Activated CD8-positive, alpha-beta memory T cell treated with anti-CD3 and anti-CD28 coated beads for 36 hours (primary cell): ENCODE measurements at regions not wholly inside any gene's neighbourhood (a gene's known extent, or its start where the extent isn't known, plus 50 kb on each side); places are given as distances from the start of the nearest gene placed in this dataset.

Source experiments
- CTCF ChIA-PET: fragments of 350-600 bp; sonication (Branson Sonifier 250); formaldehyde crosslinking; loops from one replicate; lab custom pipeline; 2021; ENCODE audit warnings: antibody characterized with exemption; lab: Charles Lee
- POLR2A ChIA-PET: fragments of 350-600 bp; sonication (Branson Sonifier 250); formaldehyde crosslinking; loops from one replicate; lab custom pipeline; 2021; ENCODE audit warnings: antibody characterized with exemption; lab: Charles Lee

GRCh38 chr21:19832551-19832950, 1165.7 kb upstream of the NCAM2 start:
- ChIA-PET POLR2A (no interaction called here), CTCF (no interaction called here)

DNA sequence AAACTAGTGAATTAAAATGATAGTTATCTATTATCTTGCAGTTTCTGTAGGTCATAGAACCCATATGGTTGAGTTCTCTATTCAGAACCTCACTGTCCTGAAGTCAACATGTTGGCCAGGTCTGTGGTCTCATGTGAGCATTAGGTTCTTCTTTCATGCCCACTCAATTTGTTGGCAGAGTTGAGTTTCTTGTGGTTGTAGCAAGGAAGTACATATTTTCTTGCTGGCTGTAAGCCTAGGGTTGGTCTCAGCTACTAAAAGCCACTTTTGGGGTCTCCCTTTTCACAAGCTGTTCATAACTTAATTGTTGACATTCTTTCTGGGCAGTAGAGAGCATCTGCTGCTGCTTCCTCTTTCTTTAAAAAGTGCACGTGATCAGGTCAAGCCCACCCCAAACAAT, 1165.1 kb upstream of the NCAM2 start:
- ChIA-PET POLR2A (no interaction called here), CTCF (no interaction called here)

DNA sequence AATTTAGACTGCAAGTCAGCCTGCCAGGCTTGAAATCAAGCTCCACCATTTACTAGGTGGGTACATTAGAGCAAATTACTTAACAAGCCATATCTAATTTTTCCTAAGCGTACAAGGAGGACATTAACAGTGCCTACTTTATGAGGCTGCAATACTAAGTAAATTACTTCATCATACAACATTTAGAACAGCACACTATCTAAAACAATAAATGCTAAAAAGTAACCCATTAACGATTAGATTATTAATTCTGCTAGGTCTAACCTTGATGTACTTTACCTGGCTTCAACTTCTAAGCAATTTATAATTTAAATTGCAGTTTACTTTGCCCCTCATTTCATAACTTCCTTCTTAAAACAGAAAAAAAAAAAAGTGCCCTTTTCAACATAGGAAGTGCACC, 1155.6 kb upstream of the NCAM2 start:
- CTCF ChIA-PET: no interaction called here
- POLR2A ChIA-PET: no interaction called here

GRCh38 chr21:19844334-19844733, 1153.9 kb upstream of the NCAM2 start:
- ChIA-PET POLR2A (no interaction called here), CTCF (no interaction called here)

DNA sequence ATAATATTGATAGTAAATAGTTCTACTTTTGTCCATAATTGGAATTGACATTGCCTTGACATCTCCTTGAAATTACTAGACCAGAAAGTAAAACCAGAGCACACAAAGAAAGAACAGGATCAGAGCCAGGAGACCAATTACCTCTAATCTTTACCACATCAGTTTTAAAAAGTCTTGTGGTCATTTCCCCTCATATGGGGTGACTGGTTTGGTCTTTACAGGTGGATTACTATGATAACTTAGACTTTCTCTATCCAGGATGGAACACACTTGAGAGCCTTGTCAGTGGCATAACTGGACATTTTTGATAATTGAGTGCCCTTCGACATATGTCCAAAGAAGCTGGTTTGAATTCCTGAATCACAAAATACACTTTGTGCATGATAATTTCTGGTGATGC, 1148.1 kb upstream of the NCAM2 start:
- POLR2A ChIA-PET: no interaction called here
- CTCF ChIA-PET: no interaction called here

GRCh38 chr21:19853061-19853460, 1145.1 kb upstream of the NCAM2 start:
- ChIA-PET CTCF (no interaction called here), POLR2A (no interaction called here)

- POLR2A ChIA-PET: no interaction called here
These were observed 1144.3 kb upstream of the NCAM2 start for GRCh38 chr21:19853709-19854575.

DNA sequence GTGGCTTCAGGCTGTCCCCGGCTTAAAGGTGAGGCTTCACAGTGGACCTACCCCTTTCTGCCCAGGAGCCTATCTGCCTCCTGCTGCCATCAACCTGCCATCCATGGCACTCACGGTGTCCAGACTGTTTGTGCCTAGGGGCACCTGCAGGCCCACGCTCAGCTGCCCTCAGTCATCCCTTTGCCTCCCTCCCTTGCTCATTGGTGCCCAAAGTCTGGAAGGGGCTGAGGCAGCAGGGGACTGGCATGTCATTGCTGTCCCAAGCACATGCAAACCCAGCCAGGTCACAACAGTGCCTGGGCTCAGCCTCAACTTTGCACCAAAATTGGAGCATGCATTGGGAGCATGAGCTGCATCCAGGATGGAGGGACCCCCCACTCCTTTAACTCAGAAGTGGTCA, 1142.7 kb upstream of the NCAM2 start:
- ChIA-PET POLR2A (no interaction called here), CTCF (no interaction called here)

More at GRCh38 chr21:19853709-19854575, 1144.3 kb upstream of the NCAM2 start:
- CTCF ChIA-PET: no interaction called here

- ChIA-PET POLR2A (no interaction called here), CTCF (no interaction called here)
These were observed 1133.7 kb upstream of the NCAM2 start for GRCh38 chr21:19864476-19864875.

GRCh38 chr21:19870682-19871081, 1127.5 kb upstream of the NCAM2 start:
- ChIA-PET CTCF (no interaction called here), POLR2A (no interaction called here)

DNA sequence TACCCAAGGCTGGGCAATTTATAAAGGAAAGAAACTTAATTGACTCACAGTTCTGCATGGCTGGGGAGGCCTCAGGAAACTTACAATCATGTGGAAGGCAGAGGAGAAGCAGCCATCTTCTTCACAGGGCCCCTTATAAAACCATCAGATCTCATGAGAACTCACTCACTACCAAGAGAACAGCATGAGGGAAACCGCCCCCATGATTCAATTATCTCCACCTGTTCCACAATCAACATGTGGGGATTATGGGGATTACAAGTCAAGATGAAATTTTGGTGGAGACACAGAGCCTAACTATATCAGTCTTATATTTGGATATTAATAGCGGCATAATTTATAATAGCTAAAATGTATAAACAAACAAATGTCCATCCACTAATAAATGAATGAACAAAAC, 1123.7 kb upstream of the NCAM2 start:
- POLR2A ChIA-PET: no interaction called here
- CTCF ChIA-PET: no interaction called here

DNA sequence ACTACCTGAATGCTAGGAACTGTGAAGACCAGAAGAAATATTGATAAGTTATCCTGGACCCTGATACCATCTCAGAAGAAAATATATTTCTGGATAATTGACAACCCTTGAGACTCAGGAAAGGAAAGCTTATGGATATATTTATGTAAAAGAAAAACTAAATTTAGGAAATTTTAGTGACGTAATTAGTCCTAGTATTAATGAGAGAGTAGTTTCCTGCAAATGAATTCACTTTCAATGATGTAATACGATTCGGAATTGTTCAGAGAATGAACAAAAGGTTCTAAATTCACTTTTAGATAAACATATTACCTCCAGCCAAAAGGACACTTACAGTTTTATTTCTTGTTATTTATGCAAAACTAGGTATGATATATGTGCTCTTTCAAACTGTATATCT, 1120.1 kb upstream of the NCAM2 start:
- ChIA-PET POLR2A (no interaction called here), CTCF (no interaction called here)

DNA sequence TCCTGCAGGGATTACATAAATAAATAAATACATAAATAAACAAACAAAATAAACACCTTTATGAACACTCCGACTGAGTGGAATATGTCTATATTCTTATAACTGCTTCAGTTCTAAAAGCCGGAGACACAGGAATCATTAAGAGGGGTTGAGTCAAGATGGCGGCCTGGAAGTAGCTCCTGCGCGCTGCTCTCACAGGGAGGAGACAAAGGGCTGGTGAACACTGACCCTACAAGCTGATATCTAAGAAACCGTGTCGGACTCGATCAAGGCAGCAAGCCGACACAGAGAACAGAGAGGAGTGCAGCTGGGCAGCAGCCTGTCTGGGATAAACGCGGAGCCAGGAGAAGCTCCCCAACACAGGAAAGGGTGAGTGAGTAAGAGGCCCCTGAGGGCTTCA, 1098.6 kb upstream of the NCAM2 start:
- POLR2A ChIA-PET: no interaction called here
- CTCF ChIA-PET: no interaction called here

GRCh38 chr21:19900149-19900548, 1098.1 kb upstream of the NCAM2 start:
- ChIA-PET POLR2A (no interaction called here), CTCF (no interaction called here)

DNA sequence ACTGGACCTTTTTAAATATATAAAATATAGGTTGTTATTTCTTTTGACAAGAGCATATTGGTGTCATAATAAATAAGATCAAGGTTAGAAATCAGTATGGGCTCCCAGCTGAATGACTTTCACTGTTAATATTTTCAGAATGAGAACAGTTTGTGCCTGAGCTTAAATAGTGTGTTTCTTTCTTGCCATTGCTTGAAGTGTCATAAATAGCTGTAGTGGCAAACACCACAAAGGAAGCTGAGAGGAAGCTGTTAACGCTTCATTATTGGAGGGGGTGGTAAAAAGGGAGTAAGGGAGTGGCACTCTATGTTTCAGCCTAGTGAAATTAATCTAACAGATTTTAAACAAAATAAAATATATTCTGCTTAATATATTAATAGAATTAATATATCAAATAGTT, 1089.8 kb upstream of the NCAM2 start:
- ChIA-PET POLR2A (no interaction called here), CTCF (no interaction called here)

DNA sequence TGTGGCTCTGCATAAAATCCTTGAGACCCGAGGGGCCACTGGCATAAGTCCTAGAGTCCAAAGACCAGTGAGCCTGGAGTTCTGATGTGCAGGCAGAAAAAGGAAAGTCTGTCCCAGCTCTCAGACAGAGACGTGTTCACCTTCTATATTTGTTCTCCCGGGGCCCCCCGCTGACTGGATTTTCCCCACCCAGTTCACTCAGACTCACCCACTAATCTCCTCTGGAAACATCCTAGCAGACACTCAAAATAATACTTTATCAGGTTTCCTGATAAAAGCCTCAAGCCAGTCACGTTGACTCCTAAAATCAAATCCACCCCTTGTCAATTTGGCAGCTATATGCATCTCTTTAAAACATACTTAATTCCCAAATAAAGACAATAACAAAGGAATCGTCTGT, 1084.2 kb upstream of the NCAM2 start:
- CTCF ChIA-PET: no interaction called here
- POLR2A ChIA-PET: no interaction called here

- ChIA-PET POLR2A (no interaction called here), CTCF (no interaction called here)
These were observed 1077.0 kb upstream of the NCAM2 start for GRCh38 chr21:19921211-19921610.

DNA sequence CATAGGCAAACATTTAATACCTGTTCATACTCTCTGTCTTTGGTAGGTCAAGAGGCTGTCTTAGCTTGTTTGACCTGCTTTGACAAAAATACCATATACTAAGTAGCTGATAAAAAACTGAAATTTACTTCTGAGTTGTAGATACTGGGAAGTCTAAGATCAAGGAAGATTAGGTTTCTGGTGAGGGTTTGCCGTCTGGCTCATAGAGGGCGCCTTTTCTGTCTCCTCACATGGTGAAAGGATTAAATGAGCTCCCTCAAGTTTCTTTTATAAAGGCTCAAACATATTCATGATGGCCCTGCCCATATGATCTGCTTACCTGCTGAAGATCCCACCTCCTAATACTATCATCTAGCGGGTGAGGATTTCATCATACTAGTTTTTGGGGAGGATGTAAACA, 1076.1 kb upstream of the NCAM2 start:
- POLR2A ChIA-PET: no interaction called here
- CTCF ChIA-PET: no interaction called here

GRCh38 chr21:19935467-19935866, 1062.7 kb upstream of the NCAM2 start:
- CTCF ChIA-PET: no interaction called here
- POLR2A ChIA-PET: no interaction called here

- POLR2A ChIA-PET: no interaction called here
- CTCF ChIA-PET: no interaction called here
These were observed 1060.6 kb upstream of the NCAM2 start for GRCh38 chr21:19937619-19938018.

- ChIA-PET CTCF (no interaction called here), POLR2A (no interaction called here)
These were observed 1056.6 kb upstream of the NCAM2 start for GRCh38 chr21:19941626-19942025.

DNA sequence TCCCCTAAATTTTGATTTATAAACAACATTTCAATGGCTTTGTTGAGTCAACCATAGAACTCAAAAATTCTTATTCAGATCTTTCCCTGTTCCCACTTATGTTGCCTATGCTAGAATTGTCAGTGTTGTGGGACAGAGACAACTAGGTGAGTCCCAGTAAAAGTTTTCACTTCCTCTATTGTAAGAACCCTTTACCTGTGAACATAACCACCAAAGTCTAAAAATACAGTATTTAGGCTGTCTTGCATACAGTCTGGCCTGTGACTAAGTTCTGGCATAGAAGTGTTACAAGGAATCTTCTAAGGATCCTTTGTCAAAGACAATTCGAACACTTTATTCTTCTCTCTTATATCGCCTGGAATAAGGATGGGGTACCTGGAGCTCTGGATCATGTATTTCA, 1047.9 kb upstream of the NCAM2 start:
- POLR2A ChIA-PET: no interaction called here
- CTCF ChIA-PET: no interaction called here
